NOMO-1 (cell line): ENCODE measurements at regions not wholly inside any gene's neighbourhood (a gene's known extent, or its start where the extent isn't known, plus 50 kb on each side); places are given as distances from the start of the nearest gene placed in this dataset.
A peak's percentile ranks its signal among the peaks of the same experiment; 100 is the strongest.
"Not testable (repeated sequence)": the region's sequence is repeated elsewhere in the genome, so short reads cannot be mapped to it uniquely, and the experiment has no call there.

Experiments
- DNase-seq, 2 experiments: peaks; one replicate each; lab custom pipeline; 2025; ENCODE audit not compliant: unreplicated experiment in 2 of 2; lab: John Stamatoyannopoulos, UW

DNA sequence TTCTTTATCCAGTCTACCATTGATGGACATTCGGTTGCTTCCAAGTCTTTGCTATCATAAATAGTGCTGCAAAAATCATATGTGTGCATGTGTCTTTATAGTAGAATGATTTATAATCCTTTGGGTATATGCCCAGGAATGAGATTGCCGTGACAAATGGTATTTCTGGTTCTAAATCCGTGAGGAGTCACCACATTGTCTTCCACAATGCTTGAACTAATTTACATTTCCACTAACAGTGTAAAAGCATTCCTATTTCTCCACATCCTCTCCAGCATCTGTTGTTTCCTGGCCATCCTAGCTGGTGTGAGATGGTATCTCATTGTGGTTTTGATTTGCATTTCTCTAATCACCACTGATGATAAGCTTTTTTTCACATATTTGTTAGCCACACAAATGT lies 406.1 kb upstream of the NDST4 start:
- not testable (repeated sequence) for DNase-seq

DNA sequence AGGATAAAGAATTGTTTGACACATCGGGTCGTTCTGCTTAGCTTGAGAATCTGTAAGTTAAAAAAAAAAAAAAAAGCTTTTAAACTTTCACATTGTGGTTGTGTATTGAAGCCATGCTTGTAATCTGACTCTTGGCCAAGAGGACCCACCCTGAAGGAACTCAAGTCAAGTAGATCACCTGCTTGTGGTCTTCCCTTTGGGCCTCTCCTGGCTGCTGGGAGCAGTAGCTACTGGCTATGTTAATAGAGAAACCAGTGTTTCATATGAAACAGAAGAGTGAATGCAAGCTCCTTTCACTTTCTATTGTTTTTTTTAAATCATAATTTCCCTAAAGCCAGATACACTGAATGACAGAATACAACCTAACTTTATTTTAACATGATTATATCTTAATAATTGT lies 402.4 kb upstream of the NDST4 start:
- DNase-seq, result peak; percentile 10 to 30

DNA sequence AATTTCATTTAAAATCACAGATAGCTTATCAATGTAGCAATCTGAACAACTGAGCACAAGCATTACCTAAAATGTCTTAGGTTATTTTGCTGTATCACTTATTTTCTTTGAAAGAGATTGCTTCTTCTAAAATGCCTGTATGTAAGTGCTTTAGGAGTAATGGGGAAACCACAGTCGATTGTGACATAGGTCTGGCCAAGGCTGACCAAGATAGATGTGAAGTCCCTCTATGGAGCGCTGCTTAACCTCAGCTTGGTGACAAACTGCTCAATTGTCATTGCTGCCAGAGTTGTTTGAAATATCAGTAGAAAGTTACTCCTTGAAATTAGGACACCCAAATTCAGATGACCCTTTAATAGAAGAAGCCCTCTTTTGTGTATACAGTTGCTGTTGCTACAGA lies 401.9 kb upstream of the NDST4 start:
- DNase-seq, result peak; percentile 70 to 90

DNA sequence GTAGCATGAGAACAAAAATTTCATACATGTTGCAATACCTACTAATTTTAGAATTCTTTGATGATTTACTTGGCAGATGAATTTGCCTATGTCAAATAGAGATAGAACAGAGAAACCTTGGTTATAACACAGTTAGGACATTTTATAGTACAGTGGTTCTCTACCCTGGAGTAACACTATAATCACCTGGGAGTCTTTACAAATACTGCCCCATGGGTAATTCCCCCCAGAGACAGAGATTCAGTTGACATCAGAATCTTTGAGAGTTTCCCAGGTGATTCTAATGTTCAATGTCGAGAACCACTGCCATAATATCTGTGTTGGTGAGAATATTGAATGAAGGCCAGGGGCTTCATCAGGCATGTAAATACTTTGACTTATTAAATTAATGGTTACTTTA lies 401.3 kb upstream of the NDST4 start:
- DNase-seq, result peak; percentile 2 to 43

DNA sequence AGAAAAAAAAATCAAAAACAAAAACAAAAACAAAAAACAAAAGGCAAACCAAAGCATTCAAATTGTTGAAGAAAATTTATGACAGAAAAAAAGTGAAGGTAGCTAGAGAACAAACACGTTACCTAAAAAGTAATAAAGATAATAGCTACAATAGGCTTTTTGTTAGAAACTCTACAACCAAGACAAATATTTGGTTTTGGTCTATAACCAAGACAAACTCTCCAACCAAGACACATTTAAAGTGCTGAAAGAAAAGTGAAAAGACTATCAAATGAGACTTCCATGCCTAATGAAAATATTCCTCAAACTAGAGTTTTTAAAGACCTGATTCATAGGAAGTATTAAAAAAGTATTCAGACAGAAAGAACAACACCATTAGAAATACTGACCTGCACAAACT lies 391.9 kb upstream of the NDST4 start:
- DNase-seq, result no peak

DNA sequence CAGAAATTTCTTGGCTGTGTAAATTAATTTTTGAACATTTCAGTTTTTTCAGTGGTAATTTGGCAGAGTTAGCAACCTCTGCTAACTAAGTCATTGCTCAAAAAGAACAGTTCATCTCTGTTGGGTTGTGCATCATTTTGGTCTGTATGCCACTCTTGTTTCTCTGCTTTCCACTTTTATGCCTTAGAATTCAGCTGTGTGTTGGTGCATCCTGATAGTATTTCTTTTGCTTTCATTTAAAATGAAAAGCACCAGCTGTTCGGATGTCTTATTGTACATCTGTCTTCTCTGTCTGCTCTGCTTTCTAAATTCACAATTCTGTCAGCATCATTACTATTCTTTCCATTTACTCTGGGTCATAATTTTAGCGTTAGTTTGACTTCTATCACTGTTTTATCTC lies 388.2 kb upstream of the NDST4 start:
- DNase-seq, result no peak

DNA sequence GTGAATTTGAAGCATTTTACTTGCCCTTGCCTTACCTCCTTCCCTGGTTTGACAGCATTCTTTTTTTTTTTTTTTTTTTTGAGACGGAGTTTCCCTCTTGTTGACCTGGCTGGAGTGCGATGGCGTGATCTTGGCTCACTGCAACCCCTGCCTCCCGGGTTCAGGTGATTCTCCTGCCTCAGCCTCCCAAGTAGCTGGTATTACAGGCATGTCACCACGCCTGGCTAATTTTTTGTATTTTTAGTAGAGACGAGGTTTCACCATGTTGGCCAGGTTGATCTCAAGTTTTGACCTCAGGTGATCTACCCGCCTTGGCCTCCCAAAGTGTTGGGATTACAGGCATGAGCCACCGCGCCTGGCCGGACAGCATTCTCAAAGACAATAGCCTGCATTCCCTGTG lies 380.4 kb upstream of the NDST4 start:
- DNase-seq, result not testable (repeated sequence)

DNA sequence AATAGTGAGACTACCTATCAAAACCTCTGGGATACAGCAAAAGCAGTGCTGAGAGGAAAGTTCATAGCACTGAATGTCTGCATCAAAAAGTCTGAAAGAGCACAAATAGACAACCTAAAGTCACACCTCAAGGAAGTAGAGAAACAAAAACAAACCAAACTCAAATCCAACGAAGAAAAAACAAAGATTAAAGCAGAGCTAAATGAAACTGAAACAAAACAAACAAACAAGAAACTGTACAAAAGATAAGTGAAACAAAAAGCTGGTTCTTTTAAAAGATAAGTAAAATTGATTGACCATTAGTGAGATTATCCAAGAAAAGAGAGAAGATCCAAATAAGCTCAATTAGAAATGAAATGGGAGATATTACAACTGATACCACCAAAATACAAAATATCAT lies 378.3 kb upstream of the NDST4 start:
- DNase-seq, result no peak

DNA sequence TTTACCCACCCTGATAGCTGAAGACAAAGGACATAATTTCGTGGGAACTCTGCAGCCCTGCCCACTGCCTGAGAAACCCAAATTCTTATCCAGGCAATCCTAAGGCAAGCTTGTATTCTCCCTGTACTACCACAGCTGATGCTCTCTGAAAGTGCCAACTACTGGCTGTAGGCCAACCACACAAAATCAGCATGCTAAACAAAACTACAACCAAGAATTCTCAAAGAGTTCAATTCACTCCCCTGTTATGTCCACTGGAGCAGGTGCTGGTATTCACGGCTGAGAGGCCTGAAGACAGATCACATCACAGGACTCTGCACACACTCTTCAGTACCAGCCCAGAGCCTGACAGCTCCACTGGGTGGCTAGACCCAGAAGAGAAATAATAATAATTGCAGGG lies 375.9 kb upstream of the NDST4 start:
- DNase-seq, result no peak

DNA sequence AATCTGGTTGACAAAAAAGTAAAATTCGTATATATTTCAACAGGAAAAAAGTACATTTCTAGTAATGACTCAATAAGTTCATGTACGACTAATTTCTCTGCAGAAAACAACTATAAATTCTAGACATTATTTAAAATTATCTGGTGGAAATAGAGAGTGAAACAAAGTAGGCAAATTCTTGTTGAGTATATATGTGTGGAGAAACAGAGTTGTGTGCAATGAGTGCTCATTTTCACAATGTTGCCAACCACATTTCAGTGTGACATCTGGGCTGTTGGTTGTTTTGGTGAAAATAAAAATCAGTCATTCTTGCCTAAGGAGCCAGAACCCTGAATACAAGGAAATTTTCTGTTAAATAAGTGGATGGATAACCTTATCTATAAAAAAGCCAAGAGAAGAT lies 372.0 kb upstream of the NDST4 start:
- DNase-seq, result no peak

DNA sequence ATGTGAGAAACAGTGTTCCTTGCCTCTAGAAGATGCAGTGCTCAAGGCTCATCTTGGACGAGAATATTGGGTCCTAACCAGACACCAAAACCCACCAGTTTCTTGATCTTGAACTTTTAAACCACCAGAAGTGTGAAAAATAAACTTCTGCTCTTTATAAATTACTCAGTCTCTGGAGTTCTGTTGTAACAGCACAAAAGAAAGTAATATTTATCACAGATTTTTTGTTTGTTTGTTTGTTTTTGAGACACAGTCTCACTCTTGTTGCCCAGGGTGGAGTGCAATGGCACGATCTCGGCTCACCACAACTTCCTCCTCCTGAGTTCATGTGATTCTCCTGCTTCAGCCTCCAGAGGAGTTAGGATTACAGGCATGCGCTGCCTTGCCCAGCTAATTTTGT lies 371.1 kb upstream of the NDST4 start:
- DNase-seq, result no peak

DNA sequence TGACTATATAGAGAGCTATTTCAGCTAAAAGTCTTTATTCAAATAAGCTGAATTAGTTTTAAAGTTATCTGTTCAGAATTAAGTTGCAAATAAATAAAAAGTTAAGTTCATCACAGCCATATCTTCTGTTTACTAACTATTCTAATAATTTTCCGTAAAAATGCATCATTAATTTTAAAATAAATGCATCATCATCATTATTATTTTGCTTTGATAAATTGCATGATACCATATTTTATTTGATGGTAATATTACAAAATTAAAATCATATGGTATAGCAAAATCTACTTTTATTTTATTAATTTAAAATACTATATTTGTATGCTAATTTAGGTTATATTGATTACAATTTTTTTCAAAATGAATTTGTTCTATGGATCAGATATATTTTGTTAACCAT lies 357.3 kb upstream of the NDST4 start:
- DNase-seq, result no peak

DNA sequence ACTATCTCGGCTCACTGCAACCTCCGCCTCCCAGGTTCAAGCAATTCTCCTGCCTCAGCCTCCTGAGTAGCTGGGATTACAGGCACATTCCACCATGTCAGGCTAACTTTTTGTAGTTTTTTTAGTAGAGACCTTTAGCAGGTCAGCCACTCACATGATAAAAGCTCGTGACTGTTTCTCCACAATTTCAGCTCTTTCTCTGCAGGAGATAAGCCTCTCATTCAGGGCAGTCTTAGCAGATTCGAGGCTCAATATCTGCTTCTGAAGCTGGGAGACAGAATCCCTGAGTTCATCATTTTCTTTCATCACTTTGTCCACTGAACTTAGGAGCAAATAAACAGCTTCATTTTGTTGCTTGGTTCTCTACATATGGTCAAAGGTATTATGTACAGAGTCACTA lies 345.9 kb upstream of the NDST4 start:
- not testable (repeated sequence) for DNase-seq

DNA sequence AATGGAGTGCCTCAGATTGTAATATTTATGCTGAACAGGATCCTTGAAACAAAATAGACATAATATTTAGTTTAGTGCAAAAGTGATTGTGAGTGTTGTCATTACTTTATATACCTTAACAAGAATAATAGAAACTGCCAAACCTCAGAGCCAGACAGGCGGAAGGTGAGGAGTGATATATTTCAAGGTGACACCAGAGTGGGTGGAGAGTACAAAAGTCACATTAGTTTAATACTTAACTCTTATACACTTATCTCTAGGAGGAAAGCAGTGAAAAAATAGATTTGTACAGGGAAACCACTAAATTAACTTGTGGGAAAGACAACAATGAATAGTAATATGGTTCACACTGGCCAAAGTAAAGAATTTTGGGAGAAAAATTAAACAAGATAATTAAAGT lies 342.8 kb upstream of the NDST4 start:
- DNase-seq, result no peak

DNA sequence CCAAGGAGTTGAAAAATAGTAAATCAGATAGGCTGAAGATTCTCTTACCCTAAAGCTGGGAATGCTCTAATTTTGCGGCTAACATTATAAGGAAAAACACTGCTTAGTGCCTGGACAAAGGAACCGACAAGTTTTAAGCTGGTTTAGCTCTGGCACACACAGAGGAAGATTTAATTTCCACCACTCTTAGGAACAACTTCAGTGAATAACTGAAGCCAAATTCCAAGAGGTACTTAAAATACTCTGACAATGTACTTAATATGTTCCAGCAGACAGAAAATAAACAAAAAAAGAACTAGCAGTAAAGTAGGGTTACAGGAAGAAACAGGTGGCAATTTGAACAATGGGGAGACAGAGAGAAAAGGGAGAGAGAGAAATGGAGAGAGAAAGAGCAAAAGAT lies 340.8 kb upstream of the NDST4 start:
- DNase-seq, result no peak

DNA sequence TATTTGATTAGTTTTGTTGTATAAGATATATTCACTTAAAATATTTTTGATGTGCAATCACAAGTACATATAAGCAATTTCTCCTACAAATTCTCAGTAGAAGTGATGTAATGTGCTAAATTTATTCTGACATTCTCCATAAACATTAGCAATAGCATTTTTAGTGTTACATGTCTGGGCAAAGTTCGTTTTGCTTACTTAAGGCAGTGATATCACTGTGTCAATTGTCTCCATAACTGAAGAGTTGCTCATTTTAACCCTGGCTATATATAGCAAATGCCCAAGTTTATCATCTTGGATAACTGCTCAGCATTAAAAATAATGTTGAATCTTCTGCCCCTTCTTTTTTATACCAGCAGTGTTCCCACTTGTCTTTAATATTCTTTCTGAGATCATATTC lies 340.0 kb upstream of the NDST4 start:
- no peak for DNase-seq

DNA sequence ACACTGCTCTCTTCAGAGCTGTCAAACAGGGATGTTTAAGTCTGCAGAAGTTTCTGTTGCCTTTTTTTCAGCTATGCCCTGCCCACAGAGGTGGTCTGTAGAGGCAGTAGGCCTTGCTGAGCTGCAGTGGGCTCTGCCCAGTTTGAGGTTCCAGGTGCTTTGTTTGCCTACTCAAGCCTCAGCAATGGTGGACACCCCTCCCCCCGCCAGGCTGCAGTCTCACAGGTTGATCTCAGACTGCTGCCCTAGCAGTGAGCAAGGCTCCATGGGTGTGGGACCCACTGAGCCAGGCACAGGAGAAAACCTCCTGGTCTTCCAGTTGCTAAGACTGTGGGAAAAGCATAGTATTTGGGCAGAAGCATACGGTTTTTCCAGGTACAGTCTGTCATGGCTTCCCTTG lies 338.8 kb upstream of the NDST4 start:
- not testable (repeated sequence) for DNase-seq

DNA sequence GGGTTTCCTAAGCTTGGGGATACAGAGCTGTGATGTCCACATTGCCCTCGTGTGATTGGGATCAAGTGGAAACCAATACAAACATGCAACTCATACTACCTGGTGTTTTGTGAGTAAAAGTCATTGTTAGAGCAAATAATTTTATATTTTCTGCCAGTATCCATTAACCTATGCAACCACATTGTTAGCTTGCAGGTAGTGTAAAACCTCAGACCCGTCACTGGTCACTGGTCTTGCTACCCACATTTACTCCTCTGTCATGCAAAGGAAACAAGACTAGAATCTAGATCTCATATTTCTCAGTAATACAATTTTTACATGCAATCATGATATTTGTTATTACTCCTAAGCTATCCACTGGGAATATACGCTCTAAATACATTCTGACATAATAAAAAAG lies 324.3 kb upstream of the NDST4 start:
- DNase-seq, result no peak

DNA sequence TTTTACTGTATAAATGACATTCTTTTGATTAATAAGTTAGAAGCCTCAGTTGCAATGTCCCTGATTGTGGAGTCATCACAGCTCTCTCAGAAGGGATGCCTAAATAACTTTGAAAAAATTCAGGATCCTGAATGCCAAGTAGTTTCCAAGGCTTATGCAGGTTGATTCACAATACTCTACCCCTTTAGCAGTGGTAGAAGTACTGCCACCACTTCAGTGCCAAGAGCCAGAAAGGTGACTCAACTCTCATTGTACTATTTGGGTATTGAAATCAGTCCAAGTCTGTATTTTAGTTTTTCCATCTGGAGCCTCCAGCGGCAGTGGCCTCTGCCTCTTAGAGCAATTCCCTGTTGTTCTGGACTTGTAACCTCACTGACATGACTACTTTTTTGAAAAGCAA lies 320.1 kb upstream of the NDST4 start:
- DNase-seq, result no peak

DNA sequence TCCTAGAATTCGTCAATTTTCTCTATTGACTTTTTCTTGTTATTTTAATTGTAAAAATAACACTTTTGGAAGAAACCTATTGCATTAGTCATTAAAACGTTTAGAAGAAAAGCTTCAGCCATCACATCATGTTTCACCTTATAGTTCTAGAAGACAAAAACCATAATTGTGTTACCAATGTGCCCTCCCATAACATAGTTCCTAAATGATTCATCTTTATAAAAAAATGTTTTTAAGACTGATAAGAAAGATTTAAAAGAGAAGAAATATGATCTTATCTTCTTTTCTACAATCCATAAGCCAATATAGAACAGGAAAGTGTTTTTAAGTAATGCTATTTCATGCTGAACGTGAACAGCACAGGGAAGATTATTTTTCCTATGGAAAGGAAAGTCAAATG lies 316.6 kb upstream of the NDST4 start:
- no peak for DNase-seq

DNA sequence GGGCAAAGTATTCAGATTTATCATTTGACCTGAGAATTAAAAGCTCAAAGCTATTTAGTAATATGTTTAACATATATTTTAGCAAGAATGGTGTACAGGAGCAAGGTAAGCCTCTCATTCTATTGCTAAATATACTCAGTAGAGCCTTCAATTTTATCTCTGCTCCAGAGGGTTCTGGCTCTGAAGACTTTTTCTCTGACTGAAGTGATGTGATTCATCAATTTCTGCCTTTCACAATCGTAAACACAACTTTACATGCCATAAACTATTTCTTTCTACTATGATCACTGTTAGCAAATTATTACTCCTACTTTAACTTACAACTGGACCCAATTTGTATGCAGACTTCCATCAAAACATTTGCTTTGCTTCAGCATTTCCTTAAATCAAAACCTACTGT lies 315.0 kb upstream of the NDST4 start:
- no peak for DNase-seq

DNA sequence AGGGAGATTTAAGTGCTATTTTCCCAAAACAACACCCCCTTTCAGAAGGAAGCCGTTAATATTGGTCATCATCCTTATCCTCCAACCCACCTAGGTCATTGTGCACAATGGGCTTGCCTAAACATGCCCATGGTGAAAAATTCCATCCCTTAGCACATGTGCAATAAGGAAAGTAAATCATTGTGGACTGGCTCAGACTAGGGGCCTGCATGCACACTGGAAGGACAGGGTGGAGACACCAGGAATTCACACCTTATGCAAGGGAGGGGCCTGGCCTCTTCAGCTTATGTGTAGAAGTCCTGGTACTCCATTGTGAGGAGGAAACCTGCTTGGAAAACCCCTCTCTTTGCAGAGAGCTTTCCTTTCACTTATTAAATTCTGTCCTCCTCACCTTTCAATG lies 311.4 kb upstream of the NDST4 start:
- no peak for DNase-seq

DNA sequence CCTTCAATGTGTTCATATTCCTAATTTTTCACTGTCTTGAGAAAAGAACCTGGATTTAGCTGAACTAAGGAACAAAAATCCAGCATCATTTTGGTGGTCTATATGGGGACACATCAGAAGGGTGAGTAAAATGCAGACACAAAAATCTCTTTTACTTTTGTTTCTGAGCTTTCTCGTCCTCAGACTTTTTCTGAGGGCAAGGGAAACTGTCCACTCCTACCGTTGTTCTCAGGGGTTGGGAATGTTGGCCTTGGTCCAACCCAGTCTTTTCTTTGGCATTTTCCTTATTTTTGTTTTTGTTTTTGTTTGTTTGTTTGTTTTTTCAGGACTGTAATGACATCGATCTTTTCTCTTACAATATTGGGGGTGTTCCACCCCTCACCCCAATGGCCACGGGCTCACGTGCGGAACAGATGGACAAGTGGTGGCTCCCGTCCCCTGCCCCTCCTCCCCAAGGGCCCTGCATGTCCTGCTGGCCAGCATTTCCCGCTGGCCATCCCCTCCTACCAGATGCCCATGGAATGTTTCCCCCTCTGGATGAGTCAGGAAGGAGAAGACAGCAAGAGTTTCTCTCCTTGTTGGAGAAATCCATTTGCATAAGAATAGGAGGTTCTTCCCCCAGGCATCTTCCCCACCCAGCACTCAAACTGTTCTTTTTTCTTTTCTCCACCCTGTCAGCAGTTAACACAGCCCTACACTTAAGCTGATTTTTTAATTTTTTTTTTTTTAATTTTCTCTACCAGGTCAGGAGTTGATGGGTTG lies 305.4 kb upstream of the NDST4 start:
- DNase-seq, result no peak
